HepG2 (cell line): ENCODE measurements at regions not wholly inside any gene's neighbourhood (a gene's known extent, or its start where the extent isn't known, plus 50 kb on each side); places are given as distances from the start of the nearest gene placed in this dataset.

Source experiments
- ATAC-seq: fragments of 200-7000 bp; cut with Tn5 transposase; 3 replicates; pipeline ENCODE4 v1.9.1; 2020; ENCODE audit warnings: mild to moderate bottlenecking, moderate library complexity
- BruUV-seq: library from RNA; stranded (reverse); fragments of 400-500 nt; replicated peaks from 2 replicates; lab custom pipeline; 2021; lab: Mats Ljungman, UMichigan
- CTCF ChIA-PET: fragments of 300-600 bp; formaldehyde crosslinking; extraction: SDS; loops from one replicate; lab custom pipeline; 2021; ENCODE audit warnings: low total read pairs, inconsistent platforms, low intra/inter-chr PET ratio; lab: Yijun Ruan, JAX
- POLR2A ChIA-PET: fragments of 350-600 bp; sonication (Branson Sonifier 250); formaldehyde crosslinking; loops from one replicate; lab custom pipeline; 2020; ENCODE audit warnings: antibody characterized with exemption, inconsistent platforms; lab: Yijun Ruan, JAX
- DNase-seq: peaks from one replicate; pipeline ENCODE4 v3.0.0-alpha.2; 2015; ENCODE audit warnings: low spot score
- FAIRE-seq: peaks from 3 replicates; lab custom pipeline; 2011; peaks lifted over from hg19 to GRCh38; lab: Jason Lieb, UNC
- H2AFZ ChIP-seq: one replicate; pipeline ENCODE4 v1.6.1; 2011; ENCODE audit warnings: low read length, inconsistent platforms
- H3K27ac ChIP-seq: fragments of 300-600 bp; 3 replicates; pipeline ENCODE4 v1.8.0; 2011; ENCODE audit warnings: mixed run types, mild to moderate bottlenecking, mixed read lengths, low read length, inconsistent platforms; ENCODE audit not compliant: insufficient read depth; ENCODE audit errors: extremely low read length
- H3K27me3 ChIP-seq, 2 experiments: fragments of 200-600 bp in 1 of 2; 2 replicates in 1 of 2; 3 replicates in 1 of 2; pipeline versions ENCODE4 v1.6.0 to v1.8.0; 2011; ENCODE audit warnings: low read length in 2 of 2, mild to moderate bottlenecking in 2 of 2, moderate library complexity in 2 of 2, inconsistent platforms in 1 of 2; ENCODE audit not compliant: insufficient read depth in 2 of 2, control insufficient read depth in 1 of 2
- H3K36me3 ChIP-seq, 2 experiments: fragments of 200-600 bp in 1 of 2; replicated peaks in 1 of 2; 2 replicates in 1 of 2; 3 replicates in 1 of 2; pipeline versions ENCODE4 v1.5.1 to v1.8.0; 2011; ENCODE audit warnings: low read length in 2 of 2, inconsistent platforms in 1 of 2; ENCODE audit not compliant: insufficient read depth in 2 of 2, control insufficient read depth in 1 of 2
- H3K4me1 ChIP-seq: 2 replicates; pipeline ENCODE4 v1.5.1; 2012; ENCODE audit warnings: low read length, inconsistent platforms; ENCODE audit not compliant: insufficient read depth
- H3K4me2 ChIP-seq: 2 replicates; pipeline ENCODE4 v1.6.0; 2011; ENCODE audit warnings: low read depth, low read length, inconsistent platforms
- H3K4me3 ChIP-seq, 3 experiments: fragments of 200-600 bp in 1 of 3; sonication (generic), shearing (Covaris generic) in 1 of 3; replicated peaks in 1 of 3; 2 replicates each; pipeline ENCODE4 v1.5.1; 2011 to 2016; ENCODE audit warnings: low read length in 3 of 3, inconsistent platforms in 2 of 3, low read depth in 2 of 3, mild to moderate bottlenecking in 2 of 3, control low read depth in 1 of 3, mixed read lengths in 1 of 3; ENCODE audit not compliant: insufficient read depth in 1 of 3
- H3K79me2 ChIP-seq: one replicate; pipeline ENCODE4 v1.6.1; 2011; ENCODE audit warnings: low read length, inconsistent platforms; ENCODE audit not compliant: insufficient read depth
- H3K9ac ChIP-seq: 2 replicates; pipeline ENCODE4 v1.6.0; 2011; ENCODE audit warnings: mild to moderate bottlenecking, low read depth, low read length, inconsistent platforms; ENCODE audit not compliant: insufficient read depth
- H3K9me3 ChIP-seq: 2 replicates; pipeline ENCODE4 v1.5.1; 2012; ENCODE audit warnings: mild to moderate bottlenecking, low read length
- H4K20me1 ChIP-seq: 2 replicates; pipeline ENCODE4 v1.6.0; 2011; ENCODE audit warnings: inconsistent platforms, mild to moderate bottlenecking, low read length, moderate library complexity; ENCODE audit not compliant: insufficient read depth
- BRCA1 ChIP-seq: sonication (generic); formaldehyde crosslinking; IDR thresholded peaks from 2 replicates; pipeline ENCODE4 v1.4.0; 2020; ENCODE audit warnings: missing genetic modification reagents
- FIP1L1 ChIP-seq: fragments of 200-400 bp; formaldehyde crosslinking; IDR thresholded peaks from 2 replicates; pipeline ENCODE4 v1.6.1; 2018; ENCODE audit warnings: low read depth, mild to moderate bottlenecking, low read length, moderate library complexity, borderline replicate concordance; ENCODE audit not compliant: insufficient read depth
- FOXA3 ChIP-seq: IDR thresholded peaks from 2 replicates; pipeline ENCODE4 v1.6.1; 2016; ENCODE audit warnings: missing genetic modification reagents, missing compliant biosample characterization
- GPN1 ChIP-seq: sonication (generic); formaldehyde crosslinking; IDR thresholded peaks from 2 replicates; pipeline ENCODE4 v1.5.1; 2020; ENCODE audit warnings: missing genetic modification reagents, borderline replicate concordance
- GTF2F1 ChIP-seq: fragments of 150-350 bp; IDR thresholded peaks from 2 replicates; pipeline ENCODE4 v1.6.1; 2014; ENCODE audit warnings: low read length
- HOXD1 ChIP-seq: sonication (generic); formaldehyde crosslinking; IDR thresholded peaks from 2 replicates; pipeline ENCODE4 v1.5.0; 2020; ENCODE audit warnings: missing genetic modification reagents
- JARID2 ChIP-seq: sonication (generic); formaldehyde crosslinking; IDR thresholded peaks from 2 replicates; pipeline ENCODE4 v1.8.1; 2023; ENCODE audit warnings: missing genetic modification reagents, inconsistent platforms; ENCODE audit not compliant: insufficient replicate concordance
- MED8 ChIP-seq: sonication (generic); formaldehyde crosslinking; IDR thresholded peaks from 2 replicates; pipeline ENCODE4 v1.8.1; 2023; ENCODE audit warnings: mild to moderate bottlenecking, missing genetic modification reagents; ENCODE audit not compliant: insufficient replicate concordance
- POGK ChIP-seq: sonication (generic); formaldehyde crosslinking; conservative IDR thresholded peaks from 2 replicates; pipeline ENCODE4 v1.8.0; 2022; ENCODE audit warnings: mild to moderate bottlenecking, moderate library complexity, missing genetic modification reagents
- TERF1 ChIP-seq: sonication (generic); formaldehyde crosslinking; IDR thresholded peaks from 2 replicates; pipeline ENCODE4 v1.8.0; 2022; ENCODE audit warnings: mild to moderate bottlenecking, missing genetic modification reagents, moderate library complexity
- ZBTB21 ChIP-seq: sonication (generic); formaldehyde crosslinking; IDR thresholded peaks from 2 replicates; pipeline ENCODE4 v1.4.0; 2020; ENCODE audit warnings: missing genetic modification reagents
- ZBTB7A ChIP-seq: sonication (generic); formaldehyde crosslinking; IDR thresholded peaks from 2 replicates; pipeline ENCODE4 v1.8.0; 2022; ENCODE audit warnings: mild to moderate bottlenecking, missing genetic modification reagents
- ZNF180 ChIP-seq: sonication (generic); formaldehyde crosslinking; IDR thresholded peaks from 2 replicates; pipeline ENCODE4 v1.4.0; 2020; ENCODE audit warnings: low read depth, missing genetic modification reagents, borderline replicate concordance
- ZNF251 ChIP-seq: sonication (generic); formaldehyde crosslinking; IDR thresholded peaks from 2 replicates; pipeline ENCODE4 v1.9.0; 2021; ENCODE audit warnings: mild to moderate bottlenecking, missing genetic modification reagents
- ZNF513 ChIP-seq: sonication (generic); formaldehyde crosslinking; conservative IDR thresholded peaks from 2 replicates; pipeline ENCODE4 v1.5.0; 2020; ENCODE audit warnings: missing genetic modification reagents
- ZNF607 ChIP-seq: sonication (generic); formaldehyde crosslinking; IDR thresholded peaks from 2 replicates; pipeline ENCODE4 v1.5.1; 2020; ENCODE audit warnings: missing genetic modification reagents, mild to moderate bottlenecking, borderline replicate concordance
- WGBS: methylation state at CpG from one replicate; pipeline ENCODE4 v1.1.6; 2017; ENCODE audit warnings: low lambda C conversion rate; 5-methylcytosine and 5-hydroxymethylcytosine counted together
- in situ Hi-C: cut with HindIII; loops from 2 replicates; pipeline ENCODE4 v1.10.0; 2017; ENCODE audit warnings: low pct_unique_long_range_greater_than_20kb; ENCODE audit not compliant: extremely low pct_ligation_motif_present
- intact Hi-C: fragments of 100-400 bp; cut with micrococcal nuclease; formaldehyde crosslinking; loops from one replicate; pipeline ENCODE4 v1.10.0; 2022; ENCODE audit not compliant: unreplicated experiment

DNA sequence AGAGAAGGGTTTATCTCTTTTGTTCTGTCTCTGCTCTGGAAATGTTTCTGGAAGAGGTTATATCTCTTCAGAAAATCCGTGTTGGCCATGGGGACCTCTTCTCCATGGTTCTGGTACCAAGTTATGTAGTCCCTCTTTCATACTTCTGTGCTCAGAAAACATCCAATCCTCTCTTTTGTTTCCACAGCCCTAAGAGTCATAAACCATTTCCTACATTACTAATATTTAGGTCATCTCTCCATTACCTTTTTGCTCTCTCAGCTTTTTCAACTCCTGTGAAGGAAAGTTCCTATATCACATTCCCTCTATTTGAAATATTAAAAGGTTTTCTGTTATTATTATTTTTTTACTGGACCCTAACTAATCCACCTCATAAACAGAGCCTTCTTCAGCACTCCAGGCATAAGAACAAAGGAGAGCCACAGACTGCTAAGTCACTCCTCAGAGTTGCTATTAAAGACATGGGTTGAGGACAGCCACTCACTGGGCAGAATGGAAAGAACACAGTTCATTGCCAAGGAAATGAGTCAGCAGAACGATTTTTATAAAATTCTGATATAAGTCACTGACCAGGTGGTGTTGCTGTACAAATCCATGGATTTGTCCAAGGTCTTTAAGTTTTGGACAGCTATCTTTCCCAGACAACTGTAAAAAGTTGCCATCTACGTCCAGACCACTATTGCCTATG lies 122.4 kb upstream of the NPY2R start (continued):
- no peak for TF ChIP-seq TERF1
- TF ChIP-seq HOXD1 (CRISPR knock-in tag): no peak
- TF ChIP-seq ZBTB7A (CRISPR knock-in tag): no peak
- TF ChIP-seq FIP1L1: no peak
- no peak for TF ChIP-seq MED8 (CRISPR knock-in tag)
- no peak for TF ChIP-seq GPN1
- no peak for TF ChIP-seq JARID2 (CRISPR knock-in tag)
- TF ChIP-seq FOXA3: no peak
- no peak for TF ChIP-seq GTF2F1

DNA sequence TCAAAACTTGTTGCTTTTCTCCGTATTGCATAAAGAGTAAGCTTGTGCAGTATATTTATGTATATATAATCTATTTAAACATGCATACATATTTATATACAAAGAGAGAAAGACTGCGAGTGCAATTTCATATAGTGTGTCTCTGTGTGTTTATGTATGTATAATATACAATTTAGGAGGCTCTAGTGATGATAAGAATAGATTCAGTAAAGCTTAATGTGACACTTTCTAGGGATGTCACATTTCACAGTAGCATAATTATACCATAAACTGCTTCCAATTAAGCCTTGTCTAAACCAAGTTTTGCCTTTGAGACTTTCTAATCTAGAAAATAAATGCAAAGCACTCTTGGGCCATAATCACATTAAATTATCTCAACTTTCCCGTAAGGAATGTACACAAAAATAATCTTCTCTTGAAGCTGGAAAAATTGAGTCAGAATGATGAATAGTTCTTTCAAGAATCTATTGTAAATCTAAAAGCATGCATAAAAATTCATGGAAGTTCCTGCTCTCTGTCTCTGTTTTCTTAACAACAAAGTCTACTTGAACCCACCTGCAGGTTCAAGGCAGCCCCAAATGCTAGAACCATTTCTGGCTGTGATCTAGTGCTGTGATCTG lies 114.1 kb upstream of the NPY2R start:
- ATAC-seq (no peak), FAIRE-seq (no peak), DNase-seq (no peak)
- Histone ChIP-seq H3K9me3 (no peaks in the 10 kb centered on the region), H3K36me3 (no peaks in the 10 kb centered on the region), H3K4me2 (no peak overlapping the region), H3K27me3 (no peaks in the 10 kb centered on the region), H3K27ac (no peak overlapping the region), H2AFZ (no peak overlapping the region), H3K9ac (no peak overlapping the region), H3K4me3 (no peak overlapping the region), H3K79me2 (no peaks in the 10 kb centered on the region), H3K4me1 (no peaks in the 10 kb centered on the region), H4K20me1 (no peaks in the 10 kb centered on the region)
- POLR2A ChIA-PET: no interaction called here
- WGBS: 20% methylated on average over 3 of the region's 3 CpGs
- CTCF ChIA-PET: no interaction called here
- in situ Hi-C loops: no loop called here
- no TSS peak for BruUV-seq
- intact Hi-C loops: no loop called here
- TF ChIP-seq ZBTB21 (CRISPR knock-in tag) (no peak), ZNF251 (no peak), BRCA1 (CRISPR knock-in tag) (no peak), ZNF180 (CRISPR knock-in tag) (no peak), POGK (CRISPR knock-in tag) (no peak), ZNF513 (CRISPR knock-in tag) (no peak), ZNF607 (no peak), FIP1L1 (no peak)
- TF ChIP-seq, all 625 proteins: peak for 0
